ENCODE measurements at regions not wholly inside any gene's neighbourhood (a gene's known extent, or its start where the extent isn't known, plus 50 kb on each side); places are given as distances from the start of the nearest gene placed in this dataset.

- WGBS, 2 donors, result 60 to 79% methylated on average over 2 of the region's 2 CpGs
- intact Hi-C loops (cut with DNase I; ENCODE audit: low total_unique reads), result no loop called here
- DNase-seq (ENCODE audit: low spot score in 2 of 2), result no peak
These were observed 112.9 kb upstream of the NHS start for GRCh38 chrX:17262123-17262522.

GRCh38 chrX:17266136-17266535 is 108.9 kb upstream of the NHS start:
- intact Hi-C loops (cut with DNase I; ENCODE audit: low total_unique reads), result no loop called here
- H3K4me3 ChIP-seq (ENCODE audit: low read depth, poor library complexity, severe bottlenecking), result no peak overlapping the region
- DNase-seq (ENCODE audit: low spot score in 2 of 2), result no peak
- TF ChIP-seq CTCF (IDR thresholded peaks at IDR 0.05), result no peak
- no peak for TF ChIP-seq POLR2A (IDR thresholded peaks at IDR 0.05)

More at GRCh38 chrX:17262123-17262522, 112.9 kb upstream of the NHS start:
- no peak overlapping the region for H3K4me3 ChIP-seq (ENCODE audit: low read depth, poor library complexity, severe bottlenecking)
- TF ChIP-seq POLR2A (IDR thresholded peaks at IDR 0.05) (no peak), CTCF (IDR thresholded peaks at IDR 0.05) (no peak)

GRCh38 chrX:17278961-17279360 is 96.0 kb upstream of the NHS start:
- WGBS, 2 donors, result 79 to 86% methylated on average over 2 of the region's 2 CpGs
- intact Hi-C loops (cut with DNase I; ENCODE audit: low total_unique reads), result no loop called here
- DNase-seq (ENCODE audit: low spot score in 2 of 2), result no peak
- no peak overlapping the region for H3K4me3 ChIP-seq (ENCODE audit: low read depth, poor library complexity, severe bottlenecking)
- TF ChIP-seq CTCF (IDR thresholded peaks at IDR 0.05) (no peak), POLR2A (IDR thresholded peaks at IDR 0.05) (no peak)

- intact Hi-C loops (cut with DNase I; ENCODE audit: low total_unique reads), result no loop called here
- TF ChIP-seq POLR2A (IDR thresholded peaks at IDR 0.05), result no peak
- TF ChIP-seq CTCF (IDR thresholded peaks at IDR 0.05), result no peak
- 57 to 86% methylated on average over 2 of the region's 2 CpGs for WGBS, 2 donors
- no peak overlapping the region for H3K4me3 ChIP-seq (ENCODE audit: low read depth, poor library complexity, severe bottlenecking)
- DNase-seq (ENCODE audit: low spot score in 2 of 2), result no peak
These were observed 89.0 kb upstream of the NHS start for GRCh38 chrX:17285983-17286382.

GRCh38 chrX:17291171-17291900 is 83.7 kb upstream of the NHS start:
- no peak overlapping the region for H3K4me3 ChIP-seq (ENCODE audit: low read depth, poor library complexity, severe bottlenecking)
- WGBS, 2 donors, result 49 to 66% methylated on average over 2 of the region's 2 CpGs
- intact Hi-C loops (cut with DNase I; ENCODE audit: low total_unique reads), result no loop called here
- TF ChIP-seq POLR2A (IDR thresholded peaks at IDR 0.05) (no peak), CTCF (IDR thresholded peaks at IDR 0.05) (no peak)
- no peak for DNase-seq (ENCODE audit: low spot score in 2 of 2)

- H3K4me3 ChIP-seq (ENCODE audit: low read depth, poor library complexity, severe bottlenecking), result no peak overlapping the region
- 48 to 50% methylated on average over 4 of the region's 4 CpGs for WGBS, 2 donors
- TF ChIP-seq POLR2A (IDR thresholded peaks at IDR 0.05), result no peak
- no peak for TF ChIP-seq CTCF (IDR thresholded peaks at IDR 0.05)
- intact Hi-C loops (cut with DNase I; ENCODE audit: low total_unique reads), result no loop called here
- no peak for DNase-seq (ENCODE audit: low spot score in 2 of 2)
These were observed 82.9 kb upstream of the NHS start for GRCh38 chrX:17292111-17292527.

Data from lower leg skin (tissue), 4 donors.